Natural killer cell (primary cell): ENCODE measurements at regions not wholly inside any gene's neighbourhood (a gene's known extent, or its start where the extent isn't known, plus 50 kb on each side); places are given as distances from the start of the nearest gene placed in this dataset.

Source experiments
- ATAC-seq, 3 donors: fragments of 150-1000 bp in 2 of 3; fragments of 200-7000 bp in 1 of 3; cut with Tn5 transposase; 1 replicate in 1 of 3; 2 replicates in 2 of 3; pipeline ENCODE4 v1.10.0; 2021; ENCODE audit warnings: mild to moderate bottlenecking in 2 of 3, moderate library complexity in 2 of 3
- DNase-seq, 2 donors: peaks; one replicate each; pipeline versions ENCODE4 v3.0.0 to v3.0.0-alpha.2; 2013 to 2021; ENCODE audit warnings: mixed read lengths in 1 of 2
- H3K27ac ChIP-seq: one replicate; pipeline ENCODE4 v1.5.1; 2013; ENCODE audit warnings: mild to moderate bottlenecking, low read length
- H3K27me3 ChIP-seq: one replicate; pipeline ENCODE4 v1.6.1; 2013; ENCODE audit warnings: low read length; ENCODE audit not compliant: control insufficient read depth, insufficient read depth
- H3K36me3 ChIP-seq: one replicate; pipeline ENCODE4 v1.6.1; 2013; ENCODE audit warnings: low read length; ENCODE audit not compliant: control insufficient read depth, insufficient read depth
- H3K4me1 ChIP-seq: one replicate; pipeline ENCODE4 v1.6.1; 2013; ENCODE audit warnings: low read length; ENCODE audit not compliant: control insufficient read depth, insufficient read depth
- H3K4me3 ChIP-seq: one replicate; pipeline ENCODE4 v1.5.1; 2013; ENCODE audit warnings: low read length
- H3K9me3 ChIP-seq: one replicate; pipeline ENCODE4 v1.6.1; 2013; ENCODE audit warnings: low read length; ENCODE audit not compliant: control insufficient read depth, insufficient read depth
- H3K27ac Mint-ChIP-seq, 2 donors: one replicate each; pipeline ENCODE4 v1.8.0; 2022; ENCODE audit warnings: mild to moderate bottlenecking in 2 of 2, mixed read lengths in 2 of 2, moderate library complexity in 1 of 2
- H3K27me3 Mint-ChIP-seq, 2 donors: one replicate each; pipeline ENCODE4 v1.8.0; 2022; ENCODE audit warnings: low read depth in 2 of 2, mixed read lengths in 2 of 2
- H3K36me3 Mint-ChIP-seq: one replicate; pipeline ENCODE4 v1.8.0; 2022; ENCODE audit warnings: mixed read lengths
- H3K4me1 Mint-ChIP-seq, 2 donors: one replicate each; pipeline ENCODE4 v1.8.0; 2022; ENCODE audit warnings: mixed read lengths in 2 of 2
- H3K4me3 Mint-ChIP-seq: one replicate; pipeline ENCODE4 v1.8.0; 2022; ENCODE audit warnings: mild to moderate bottlenecking, moderate library complexity, mixed read lengths
- H3K9me3 Mint-ChIP-seq, 2 donors: one replicate each; pipeline ENCODE4 v1.8.0; 2022; ENCODE audit warnings: mixed read lengths in 2 of 2
- CTCF ChIP-seq: fragments of 200-600 bp; IDR thresholded peaks from one replicate; pipeline ENCODE4 v1.8.0; 2022; ENCODE audit warnings: antibody characterized with exemption
- WGBS: methylation state at CpG from one replicate; pipeline ENCODE4 v1.1.7; 2013; ENCODE audit warnings: missing lambda C conversion rate; ENCODE audit not compliant: insufficient coverage; 5-methylcytosine and 5-hydroxymethylcytosine counted together
- intact Hi-C: fragments of 100-400 bp; cut with micrococcal nuclease; formaldehyde crosslinking; loops from one replicate; pipeline ENCODE4 v1.14.2; 2022

DNA sequence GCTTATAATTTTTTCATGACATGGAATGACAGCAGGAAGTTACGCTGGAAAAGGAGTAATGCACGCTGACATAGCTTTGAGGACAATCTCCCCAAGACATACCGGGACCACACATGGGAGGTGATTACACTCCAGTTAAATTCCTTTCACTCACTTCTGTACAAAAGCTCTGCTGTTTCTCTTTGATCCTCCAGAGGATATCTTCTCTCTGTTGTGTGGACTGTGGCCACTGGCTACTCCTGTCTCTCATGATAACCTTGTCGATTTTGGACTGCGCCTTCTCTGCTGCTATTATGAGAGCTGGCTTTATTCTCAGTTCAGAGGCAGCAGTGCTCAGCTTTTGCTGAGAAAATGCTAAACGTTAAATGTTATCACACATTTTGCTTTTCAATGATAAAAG is 464.6 kb downstream of the FGF9 start:
- no peak overlapping the region for H3K4me3 Mint-ChIP-seq
- Histone ChIP-seq H3K9me3 (no peaks in the 10 kb centered on the region), H3K27ac (no peak overlapping the region), H3K36me3 (no peaks in the 10 kb centered on the region), H3K27me3 (no peaks in the 10 kb centered on the region), H3K4me1 (no peaks in the 10 kb centered on the region), H3K4me3 (no peak overlapping the region)
- H3K9me3 Mint-ChIP-seq = no peaks in the 10 kb centered on the region
- H3K27ac Mint-ChIP-seq = no peak overlapping the region
- WGBS = 73% methylated on average over 6 of the region's 6 CpGs
- H3K4me1 Mint-ChIP-seq = peaks cover 0 to 5% of the 10 kb centered on the region in 2 donors
- no peaks in the 10 kb centered on the region for H3K36me3 Mint-ChIP-seq
- intact Hi-C loops = no loop called here
- TF ChIP-seq CTCF = no peak
- peaks cover 5 to 7% of the 10 kb centered on the region in 2 donors for H3K27me3 Mint-ChIP-seq
- DNase-seq (no peak), ATAC-seq (no peak)

DNA sequence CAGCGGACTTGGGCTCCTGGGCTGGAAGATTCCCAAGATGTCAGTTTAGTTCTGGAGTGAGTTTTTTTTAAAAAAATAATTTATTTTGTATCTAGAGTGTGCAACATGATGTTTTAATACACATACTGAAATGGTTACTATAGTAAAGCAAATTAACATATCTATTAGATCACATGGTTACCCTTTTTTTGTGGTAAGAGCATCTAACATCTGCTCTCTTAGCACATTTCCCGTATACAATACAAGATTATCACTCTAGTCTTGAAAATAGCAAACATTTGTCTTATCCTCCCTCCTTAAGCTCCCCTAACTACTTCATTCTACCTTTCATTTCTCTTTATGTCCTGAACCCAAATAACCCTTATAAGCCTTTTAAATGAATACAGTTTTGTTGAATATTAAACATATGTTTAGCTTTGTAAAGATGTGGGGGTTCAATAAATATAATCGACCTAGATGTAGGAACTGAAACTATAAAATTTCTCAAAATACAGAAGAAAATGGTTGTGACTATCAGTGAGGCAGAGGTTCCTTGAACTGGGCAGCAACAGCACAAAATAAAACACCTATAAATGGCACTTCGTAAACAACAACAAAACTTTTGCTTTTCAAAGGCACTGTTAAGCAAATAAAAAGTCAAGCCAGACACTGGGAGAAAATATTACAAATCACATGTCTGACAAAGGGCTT is 466.6 kb downstream of the FGF9 start:
- H3K27me3 Mint-ChIP-seq = peaks cover 4 to 12% of the 10 kb centered on the region in 2 donors
- no peak for TF ChIP-seq CTCF
- Histone ChIP-seq H3K27me3 (no peaks in the 10 kb centered on the region), H3K36me3 (no peaks in the 10 kb centered on the region), H3K4me3 (no peak overlapping the region), H3K27ac (no peak overlapping the region), H3K9me3 (no peaks in the 10 kb centered on the region), H3K4me1 (no peaks in the 10 kb centered on the region)
- peaks cover 0 to 5% of the 10 kb centered on the region in 2 donors for H3K4me1 Mint-ChIP-seq
- 88% methylated on average over 2 of the region's 4 CpGs for WGBS
- H3K9me3 Mint-ChIP-seq = no peaks in the 10 kb centered on the region
- intact Hi-C loops = no loop called here
- H3K4me3 Mint-ChIP-seq = no peak overlapping the region
- H3K27ac Mint-ChIP-seq = no peak overlapping the region
- H3K36me3 Mint-ChIP-seq = no peaks in the 10 kb centered on the region
- DNase-seq (no peak), ATAC-seq (peak in 1 of 3 donors; percentile 21)

GRCh38 chr13:22138947-22139346 is 468.1 kb downstream of the FGF9 start:
- intact Hi-C loops = no loop called here
- no peak overlapping the region for H3K4me3 ChIP-seq
- Mint-ChIP-seq H3K4me1 (peaks cover 0 to 5% of the 10 kb centered on the region in 2 donors), H3K27ac (no peak overlapping the region), H3K36me3 (no peaks in the 10 kb centered on the region), H3K9me3 (no peaks in the 10 kb centered on the region), H3K4me3 (no peak overlapping the region), H3K27me3 (peaks cover 6 to 19% of the 10 kb centered on the region in 2 donors)
- no peak for ATAC-seq
- no peaks in the 10 kb centered on the region for H3K9me3 ChIP-seq
- no peak for TF ChIP-seq CTCF
- no peaks in the 10 kb centered on the region for H3K36me3 ChIP-seq
- DNase-seq = no peak
- H3K27ac ChIP-seq = no peak overlapping the region
- H3K27me3 ChIP-seq = no peaks in the 10 kb centered on the region
- WGBS = 90% methylated on average over 7 of the region's 8 CpGs
- no peaks in the 10 kb centered on the region for H3K4me1 ChIP-seq

- Mint-ChIP-seq H3K36me3 (no peaks in the 10 kb centered on the region), H3K27me3 (peaks cover 9 to 27% of the 10 kb centered on the region in 2 donors), H3K9me3 (no peaks in the 10 kb centered on the region), H3K4me3 (no peak overlapping the region), H3K4me1 (peaks cover 0 to 5% of the 10 kb centered on the region in 2 donors), H3K27ac (no peak overlapping the region)
- Histone ChIP-seq H3K27ac (no peak overlapping the region), H3K9me3 (no peaks in the 10 kb centered on the region), H3K36me3 (no peaks in the 10 kb centered on the region), H3K4me1 (no peaks in the 10 kb centered on the region), H3K4me3 (no peak overlapping the region), H3K27me3 (no peaks in the 10 kb centered on the region)
- ATAC-seq (no peak), DNase-seq (no peak)
- no peak for TF ChIP-seq CTCF
- WGBS = 75% methylated on average over 1 of the region's 1 CpG
- intact Hi-C loops = no loop called here
Measured at GRCh38 chr13:22141716-22142115, 470.8 kb downstream of the FGF9 start.
